Endodermal cell (in vitro differentiated cells): ENCODE measurements at regions not wholly inside any gene's neighbourhood (a gene's known extent, or its start where the extent isn't known, plus 50 kb on each side); places are given as distances from the start of the nearest gene placed in this dataset.

Experiments
- DNase-seq: peaks from one replicate; pipeline ENCODE4 v3.0.0-alpha.2; 2017
- H3K27ac ChIP-seq: 2 replicates; pipeline ENCODE4 v1.5.1; 2013; ENCODE audit warnings: mild to moderate bottlenecking, low read depth, low read length, moderate library complexity
- H3K27me3 ChIP-seq: 2 replicates; pipeline ENCODE4 v1.6.1; 2013; ENCODE audit warnings: mild to moderate bottlenecking, low read length, moderate library complexity; ENCODE audit not compliant: insufficient read depth, control insufficient read depth, poor library complexity, severe bottlenecking
- H3K36me3 ChIP-seq: 2 replicates; pipeline ENCODE4 v1.7.0; 2013; ENCODE audit warnings: mild to moderate bottlenecking, low read length, moderate library complexity; ENCODE audit not compliant: control insufficient read depth, insufficient read depth
- H3K4me1 ChIP-seq: one replicate; pipeline ENCODE4 v1.7.0; 2013; ENCODE audit warnings: low read length; ENCODE audit not compliant: control insufficient read depth, insufficient read depth
- H3K4me3 ChIP-seq: 2 replicates; pipeline ENCODE4 v1.5.1; 2013; ENCODE audit warnings: mild to moderate bottlenecking, low read length, moderate library complexity
- H3K9ac ChIP-seq: 2 replicates; pipeline ENCODE4 v1.6.1; 2013; ENCODE audit warnings: mild to moderate bottlenecking, low read length, moderate library complexity; ENCODE audit not compliant: poor library complexity, severe bottlenecking; ENCODE audit errors: extremely low read depth
- H3K9me3 ChIP-seq: 2 replicates; pipeline ENCODE4 v1.6.1; 2013; ENCODE audit warnings: mild to moderate bottlenecking, low read length, moderate library complexity; ENCODE audit not compliant: control insufficient read depth
- H3K27ac Mint-ChIP-seq: 2 replicates; pipeline ENCODE4 v1.8.0; 2020; ENCODE audit warnings: mixed read lengths
- H3K27me3 Mint-ChIP-seq: 2 replicates; pipeline ENCODE4 v1.8.0; 2021; ENCODE audit warnings: mild to moderate bottlenecking, mixed read lengths; ENCODE audit not compliant: insufficient read depth
- H3K36me3 Mint-ChIP-seq: 2 replicates; pipeline ENCODE4 v1.8.0; 2020; ENCODE audit warnings: low read depth, mixed read lengths
- H3K4me1 Mint-ChIP-seq: 2 replicates; pipeline ENCODE4 v1.8.0; 2020; ENCODE audit warnings: mixed read lengths
- H3K4me3 Mint-ChIP-seq: 2 replicates; pipeline ENCODE4 v1.8.0; 2020; ENCODE audit warnings: mild to moderate bottlenecking, moderate library complexity, mixed read lengths
- H3K9me3 Mint-ChIP-seq: 2 replicates; pipeline ENCODE4 v1.8.0; 2020; ENCODE audit warnings: mild to moderate bottlenecking, mixed read lengths
- CTCF ChIP-seq: fragments of 200-600 bp; sonication (generic); conservative IDR thresholded peaks from 2 replicates; pipeline ENCODE4 v1.5.0; 2021; ENCODE audit warnings: antibody characterized with exemption, mild to moderate bottlenecking
- WGBS, 2 experiments: methylation state at CpG; one replicate each; pipeline versions ENCODE4 v1.1.5 to v1.1.7; 2013; ENCODE audit warnings: missing lambda C conversion rate in 2 of 2, mixed read lengths in 1 of 2; ENCODE audit not compliant: insufficient coverage in 1 of 2, insufficient read length in 1 of 2; 5-methylcytosine and 5-hydroxymethylcytosine counted together

- no peak overlapping the region for H3K4me3 ChIP-seq
- Mint-ChIP-seq H3K9me3 (no peaks in the 10 kb centered on the region), H3K27me3 (peaks cover 22% of the 10 kb centered on the region), H3K4me1 (peaks cover 10% of the 10 kb centered on the region), H3K4me3 (no peak overlapping the region), H3K27ac (no peak overlapping the region), H3K36me3 (no peaks in the 10 kb centered on the region)
- no peak overlapping the region for H3K9ac ChIP-seq
- WGBS, 2 experiments: 68 to 87% methylated on average over 3 of the region's 3 CpGs
- peaks cover 3% of the 10 kb centered on the region for H3K4me1 ChIP-seq
- no peak for TF ChIP-seq CTCF
- H3K27ac ChIP-seq: no peak overlapping the region
- H3K27me3 ChIP-seq: no peaks in the 10 kb centered on the region
- no peaks in the 10 kb centered on the region for H3K36me3 ChIP-seq
- no peaks in the 10 kb centered on the region for H3K9me3 ChIP-seq
- no peak for DNase-seq
Observed at GRCh38 chr2:106990297-106990696, 104.3 kb upstream of the ST6GAL2 start.

- Histone ChIP-seq H3K36me3 (no peaks in the 10 kb centered on the region), H3K27me3 (no peaks in the 10 kb centered on the region), H3K4me3 (no peak overlapping the region), H3K4me1 (peaks cover 8% of the 10 kb centered on the region), H3K9me3 (no peaks in the 10 kb centered on the region), H3K27ac (no peak overlapping the region), H3K9ac (no peak overlapping the region)
- Mint-ChIP-seq H3K9me3 (no peaks in the 10 kb centered on the region), H3K27ac (no peak overlapping the region), H3K27me3 (peaks cover 15% of the 10 kb centered on the region), H3K4me1 (peaks cover 18% of the 10 kb centered on the region), H3K36me3 (no peaks in the 10 kb centered on the region), H3K4me3 (no peak overlapping the region)
- TF ChIP-seq CTCF: no peak
- no peak for DNase-seq
- WGBS, 2 experiments: 91 to 100% methylated on average over 2 of the region's 2 CpGs
Observed at GRCh38 chr2:106991866-106992265, 105.9 kb upstream of the ST6GAL2 start.

- Histone ChIP-seq H3K9ac (no peak overlapping the region), H3K27ac (no peak overlapping the region), H3K36me3 (no peaks in the 10 kb centered on the region), H3K9me3 (no peaks in the 10 kb centered on the region), H3K4me1 (peaks cover 4% of the 10 kb centered on the region), H3K27me3 (no peaks in the 10 kb centered on the region), H3K4me3 (no peak overlapping the region)
- TF ChIP-seq CTCF: no peak
- DNase-seq: no peak
- WGBS, 2 experiments: 92 to 97% methylated on average over 5 to 7 of the region's 7 CpGs
- Mint-ChIP-seq H3K9me3 (no peaks in the 10 kb centered on the region), H3K27ac (no peak overlapping the region), H3K27me3 (peaks cover 12% of the 10 kb centered on the region), H3K4me3 (no peak overlapping the region), H3K36me3 (no peaks in the 10 kb centered on the region), H3K4me1 (peaks cover 8% of the 10 kb centered on the region)
Observed at GRCh38 chr2:106995556-106995955, 109.6 kb upstream of the ST6GAL2 start.
